K562 (cell line): ENCODE measurements at regions not wholly inside any gene's neighbourhood (a gene's known extent, or its start where the extent isn't known, plus 50 kb on each side); places are given as distances from the start of the nearest gene placed in this dataset.
A peak's percentile ranks its signal among the peaks of the same experiment; 100 is the strongest.

ENCODE experiments used
- ATF3 ChIP-seq, 2 experiments: fragments of 450-650 bp in 1 of 2; sonication (generic) in 1 of 2; formaldehyde crosslinking in 1 of 2; IDR thresholded peaks in 1 of 2; conservative IDR thresholded peaks in 1 of 2; 2 replicates each; pipeline versions ENCODE4 v1.6.1 to v1.8.1; 2016 to 2023; ENCODE audit warnings: mild to moderate bottlenecking in 2 of 2, moderate library complexity in 2 of 2, inconsistent platforms in 1 of 2, missing genetic modification reagents in 1 of 2
- ATF7 ChIP-seq: fragments of 450-650 bp; IDR thresholded peaks from 2 replicates; pipeline ENCODE4 v1.7.1; 2014; ENCODE audit warnings: mild to moderate bottlenecking, moderate library complexity
- CBFA2T3 ChIP-seq: fragments of 450-650 bp; IDR thresholded peaks from 2 replicates; pipeline ENCODE4 v1.6.1; 2017
- CGGBP1 ChIP-seq: fragments of 250-450 bp; sonication (Bioruptor Pico); IDR thresholded peaks from 2 replicates; pipeline ENCODE4 v1.9.0; 2021; ENCODE audit warnings: mild to moderate bottlenecking
- CREBBP ChIP-seq: IDR thresholded peaks from one replicate; pipeline ENCODE4 v1.6.1; 2012; ENCODE audit warnings: low read depth, mild to moderate bottlenecking, control low read depth, inconsistent platforms, low read length
- CREM ChIP-seq: IDR thresholded peaks from 2 replicates; pipeline ENCODE4 v1.6.1; 2014; ENCODE audit warnings: antibody characterized with exemption, low read depth
- ESRRA ChIP-seq: fragments of 450-650 bp; IDR thresholded peaks from 2 replicates; pipeline ENCODE4 v1.6.1; 2014; ENCODE audit warnings: low read depth, mild to moderate bottlenecking, moderate library complexity, borderline replicate concordance
- FOXM1 ChIP-seq, 2 experiments: fragments of 450-650 bp in 1 of 2; sonication (generic) in 1 of 2; formaldehyde crosslinking in 1 of 2; IDR thresholded peaks; 2 replicates each; pipeline versions ENCODE4 v1.6.1 to v1.9.0; 2017 to 2022; ENCODE audit warnings: low read depth in 2 of 2, mild to moderate bottlenecking in 2 of 2, missing genetic modification reagents in 1 of 2, moderate library complexity in 1 of 2
- KAT2B ChIP-seq: IDR thresholded peaks from one replicate; pipeline ENCODE4 v1.6.1; 2012; ENCODE audit warnings: low read depth, mild to moderate bottlenecking, control low read depth, inconsistent platforms, low read length, moderate library complexity
- KAT7 ChIP-seq: sonication (generic); formaldehyde crosslinking; IDR thresholded peaks from 2 replicates; pipeline ENCODE4 v1.8.0; 2022; ENCODE audit warnings: missing genetic modification reagents, mild to moderate bottlenecking, borderline replicate concordance
- KLF1 ChIP-seq: fragments of 450-650 bp; IDR thresholded peaks from 2 replicates; pipeline ENCODE4 v1.6.1; 2016; ENCODE audit warnings: missing genetic modification characterization, missing compliant biosample characterization
- LCOR ChIP-seq: sonication (generic); formaldehyde crosslinking; IDR thresholded peaks from 2 replicates; pipeline ENCODE4 v1.8.0; 2022; ENCODE audit warnings: mild to moderate bottlenecking, missing genetic modification reagents
- NFIX ChIP-seq: fragments of 250-450 bp; sonication (Bioruptor Pico); IDR thresholded peaks from 2 replicates; pipeline ENCODE4 v1.4.0; 2020; ENCODE audit warnings: low read depth, mild to moderate bottlenecking, moderate library complexity
- TAF15 ChIP-seq: fragments of 200-400 bp; formaldehyde crosslinking; IDR thresholded peaks from 2 replicates; pipeline ENCODE4 v1.6.1; 2017; ENCODE audit warnings: mild to moderate bottlenecking, low read depth, low read length, moderate library complexity
- TEAD4 ChIP-seq, 2 experiments: sonication (generic) in 1 of 2; formaldehyde crosslinking in 1 of 2; IDR thresholded peaks; 2 replicates each; pipeline versions ENCODE4 v1.6.1 to v1.8.0; 2012 to 2022; ENCODE audit warnings: borderline replicate concordance in 1 of 2, inconsistent platforms in 1 of 2, low read length in 1 of 2, mild to moderate bottlenecking in 1 of 2, missing genetic modification reagents in 1 of 2
- TFAM ChIP-seq: fragments of 250-450 bp; sonication (Bioruptor Pico); conservative IDR thresholded peaks from 2 replicates; pipeline ENCODE4 v1.5.0; 2021; ENCODE audit warnings: mild to moderate bottlenecking, moderate library complexity
- ZFX ChIP-seq: sonication (generic); formaldehyde crosslinking; IDR thresholded peaks from 2 replicates; pipeline ENCODE4 v1.8.0; 2022; ENCODE audit warnings: mild to moderate bottlenecking, missing genetic modification reagents, moderate library complexity
- ZNF592 ChIP-seq: fragments of 450-650 bp; IDR thresholded peaks from 2 replicates; pipeline ENCODE4 v1.6.1; 2017; ENCODE audit warnings: antibody characterized with exemption, mild to moderate bottlenecking
- ZNF639 ChIP-seq, 2 experiments: fragments of 200-800 bp in 1 of 2; sonication (Bioruptor generic) in 1 of 2; sonication (generic) in 1 of 2; formaldehyde crosslinking in 1 of 2; IDR thresholded peaks in 1 of 2; conservative IDR thresholded peaks in 1 of 2; 2 replicates each; pipeline versions ENCODE4 v1.5.0 to v1.6.1; 2016 to 2020; ENCODE audit warnings: missing compliant biosample characterization in 1 of 2, missing genetic modification characterization in 1 of 2, missing genetic modification reagents in 1 of 2

- TF ChIP-seq LCOR (CRISPR knock-in tag) (0 out of 2 replicates have a peak, but pooled peaks have one; percentile 40), CREBBP (no peak), NFIX (CRISPR knock-in tag) (0 out of 2 replicates have a peak, but pooled peaks have one; percentile 15), KAT7 (CRISPR knock-in tag) (no peak), ZFX (0 out of 2 replicates have a peak, but pooled peaks have one; percentile 34), CBFA2T3 (peak; percentile 42; the same call in 1 of the 2 replicates), CGGBP1 (CRISPR knock-in tag) (no peak), TFAM (no peak), ZNF592 (peak; percentile 77), ATF7 (peak; percentile 44; the same call in 1 of the 2 replicates), ATF3 (IDR thresholded peaks at IDR 0.05) (peak; percentile 82), ATF3 (CRISPR knock-in tag; conservative IDR thresholded peaks at IDR 0.05) (no peak), FOXM1 (IDR thresholded peaks at IDR 0.05; ENCODE audit: low read depth) (no peak), FOXM1 (CRISPR knock-in tag; IDR thresholded peaks at IDR 0.05; ENCODE audit: low read depth) (no peak), TEAD4 (IDR thresholded peaks at IDR 0.05; ENCODE audit: low read length) (peak; percentile 22; the same call in 1 of the 2 replicates), TEAD4 (CRISPR knock-in tag; IDR thresholded peaks at IDR 0.05; ENCODE audit: borderline replicate concordance) (no peak), CREM (peak; percentile 33; the same call in 1 of the 2 replicates), TAF15 (no peak), KLF1 (no peak), ESRRA (no peak), ZNF639 (CRISPR knock-in tag; conservative IDR thresholded peaks at IDR 0.05 in 1 of 2, IDR thresholded peaks at IDR 0.05 in 1 of 2) (0 out of 4 replicates have a peak, but pooled peaks of 1 of the 2 experiments have one; percentile 21), KAT2B (no peak)
Measured at GRCh38 chr4:55733932-55734331, 85.7 kb upstream of the EXOC1L start (continued).
